HCT116 (cell line): ENCODE measurements at regions not wholly inside any gene's neighbourhood (a gene's known extent, or its start where the extent isn't known, plus 50 kb on each side); places are given as distances from the start of the nearest gene placed in this dataset.
"Not testable (repeated sequence)": the region's sequence is repeated elsewhere in the genome, so short reads cannot be mapped to it uniquely, and the experiment has no call there.

ENCODE experiments used
- POLR2A ChIP-seq: IDR thresholded peaks from 2 replicates; pipeline ENCODE4 v1.7.0; 2011; ENCODE audit warnings: borderline replicate concordance; ENCODE audit not compliant: insufficient read depth, insufficient read length; ENCODE audit errors: extremely low read depth
- RAD21 ChIP-seq: IDR thresholded peaks from 2 replicates; pipeline ENCODE4 v1.6.1; 2012; ENCODE audit warnings: low read depth, mild to moderate bottlenecking
- SRF ChIP-seq: IDR thresholded peaks from 2 replicates; pipeline ENCODE4 v1.6.1; 2012; ENCODE audit warnings: low read depth
- ZFX ChIP-seq: fragments of 450-650 bp; IDR thresholded peaks from 2 replicates; pipeline ENCODE4 v1.6.1; 2017
- ZNF274 ChIP-seq: fragments of 200-500 bp; sonication (Bioruptor generic); IDR thresholded peaks from 2 replicates; pipeline ENCODE4 v1.6.1; 2014; ENCODE audit warnings: mild to moderate bottlenecking, low read depth, low read length, inconsistent platforms
- TF ChIP-seq, protein P1 (sequence below), 3 experiments: fragments of 200-600 bp in 1 of 3; sonication (generic) in 1 of 3; IDR thresholded peaks in 2 of 3; conservative IDR thresholded peaks in 1 of 3; 2 replicates each; pipeline ENCODE4 v1.5.1; 2012 to 2017; ENCODE audit warnings: low read depth in 2 of 3, low read length in 2 of 3, antibody characterized with exemption in 1 of 3, borderline replicate concordance in 1 of 3, control low read depth in 1 of 3, mild to moderate bottlenecking in 1 of 3, mixed read lengths in 1 of 3, mixed run types in 1 of 3, moderate library complexity in 1 of 3; ENCODE audit not compliant: insufficient read depth in 1 of 3
- TF ChIP-seq, protein P2 (sequence below): IDR thresholded peaks from 2 replicates; pipeline ENCODE4 v1.6.1; 2012; ENCODE audit warnings: low read depth

- TF ChIP-seq ZNF274, ZFX, SRF, POLR2A, RAD21: not testable (repeated sequence)
- TF ChIP-seq, protein P1, sequence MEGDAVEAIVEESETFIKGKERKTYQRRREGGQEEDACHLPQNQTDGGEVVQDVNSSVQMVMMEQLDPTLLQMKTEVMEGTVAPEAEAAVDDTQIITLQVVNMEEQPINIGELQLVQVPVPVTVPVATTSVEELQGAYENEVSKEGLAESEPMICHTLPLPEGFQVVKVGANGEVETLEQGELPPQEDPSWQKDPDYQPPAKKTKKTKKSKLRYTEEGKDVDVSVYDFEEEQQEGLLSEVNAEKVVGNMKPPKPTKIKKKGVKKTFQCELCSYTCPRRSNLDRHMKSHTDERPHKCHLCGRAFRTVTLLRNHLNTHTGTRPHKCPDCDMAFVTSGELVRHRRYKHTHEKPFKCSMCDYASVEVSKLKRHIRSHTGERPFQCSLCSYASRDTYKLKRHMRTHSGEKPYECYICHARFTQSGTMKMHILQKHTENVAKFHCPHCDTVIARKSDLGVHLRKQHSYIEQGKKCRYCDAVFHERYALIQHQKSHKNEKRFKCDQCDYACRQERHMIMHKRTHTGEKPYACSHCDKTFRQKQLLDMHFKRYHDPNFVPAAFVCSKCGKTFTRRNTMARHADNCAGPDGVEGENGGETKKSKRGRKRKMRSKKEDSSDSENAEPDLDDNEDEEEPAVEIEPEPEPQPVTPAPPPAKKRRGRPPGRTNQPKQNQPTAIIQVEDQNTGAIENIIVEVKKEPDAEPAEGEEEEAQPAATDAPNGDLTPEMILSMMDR (IDR thresholded peaks at IDR 0.05 in 2 of 3, conservative IDR thresholded peaks at IDR 0.05 in 1 of 3; ENCODE audit: borderline replicate concordance in 1 of 3, insufficient read depth in 1 of 3, low read depth in 2 of 3, low read length in 2 of 3), result not testable (repeated sequence)
- TF ChIP-seq, protein P2, sequence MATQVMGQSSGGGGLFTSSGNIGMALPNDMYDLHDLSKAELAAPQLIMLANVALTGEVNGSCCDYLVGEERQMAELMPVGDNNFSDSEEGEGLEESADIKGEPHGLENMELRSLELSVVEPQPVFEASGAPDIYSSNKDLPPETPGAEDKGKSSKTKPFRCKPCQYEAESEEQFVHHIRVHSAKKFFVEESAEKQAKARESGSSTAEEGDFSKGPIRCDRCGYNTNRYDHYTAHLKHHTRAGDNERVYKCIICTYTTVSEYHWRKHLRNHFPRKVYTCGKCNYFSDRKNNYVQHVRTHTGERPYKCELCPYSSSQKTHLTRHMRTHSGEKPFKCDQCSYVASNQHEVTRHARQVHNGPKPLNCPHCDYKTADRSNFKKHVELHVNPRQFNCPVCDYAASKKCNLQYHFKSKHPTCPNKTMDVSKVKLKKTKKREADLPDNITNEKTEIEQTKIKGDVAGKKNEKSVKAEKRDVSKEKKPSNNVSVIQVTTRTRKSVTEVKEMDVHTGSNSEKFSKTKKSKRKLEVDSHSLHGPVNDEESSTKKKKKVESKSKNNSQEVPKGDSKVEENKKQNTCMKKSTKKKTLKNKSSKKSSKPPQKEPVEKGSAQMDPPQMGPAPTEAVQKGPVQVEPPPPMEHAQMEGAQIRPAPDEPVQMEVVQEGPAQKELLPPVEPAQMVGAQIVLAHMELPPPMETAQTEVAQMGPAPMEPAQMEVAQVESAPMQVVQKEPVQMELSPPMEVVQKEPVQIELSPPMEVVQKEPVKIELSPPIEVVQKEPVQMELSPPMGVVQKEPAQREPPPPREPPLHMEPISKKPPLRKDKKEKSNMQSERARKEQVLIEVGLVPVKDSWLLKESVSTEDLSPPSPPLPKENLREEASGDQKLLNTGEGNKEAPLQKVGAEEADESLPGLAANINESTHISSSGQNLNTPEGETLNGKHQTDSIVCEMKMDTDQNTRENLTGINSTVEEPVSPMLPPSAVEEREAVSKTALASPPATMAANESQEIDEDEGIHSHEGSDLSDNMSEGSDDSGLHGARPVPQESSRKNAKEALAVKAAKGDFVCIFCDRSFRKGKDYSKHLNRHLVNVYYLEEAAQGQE, result not testable (repeated sequence)
These were observed 275.5 kb downstream of the CCDC74A start for GRCh38 chr2:131803237-131803636.
